B cell (primary cell): ENCODE measurements at regions not wholly inside any gene's neighbourhood (a gene's known extent, or its start where the extent isn't known, plus 50 kb on each side); places are given as distances from the start of the nearest gene placed in this dataset.

ENCODE experiments used
- ATAC-seq: fragments of 200-7000 bp; cut with Tn5 transposase; one replicate; pipeline ENCODE4 v1.10.0; 2021; ENCODE audit warnings: low read depth, mild to moderate bottlenecking, moderate number of reproducible peaks, moderate library complexity
- CTCF ChIA-PET: fragments of 350-600 bp; sonication (Branson Sonifier 250); formaldehyde crosslinking; loops from one replicate; lab custom pipeline; 2021; ENCODE audit warnings: antibody characterized with exemption, inconsistent platforms; lab: Charles Lee
- POLR2A ChIA-PET: fragments of 350-600 bp; sonication (Branson Sonifier 250); formaldehyde crosslinking; loops from one replicate; lab custom pipeline; 2021; ENCODE audit warnings: antibody characterized with exemption; lab: Charles Lee
- DNase-seq: peaks from one replicate; pipeline ENCODE4 v3.0.0; 2013
- H2AFZ ChIP-seq: 2 replicates; pipeline ENCODE4 v1.6.1; 2012; ENCODE audit warnings: mild to moderate bottlenecking, low read depth, low read length; ENCODE audit not compliant: insufficient read depth, poor library complexity, severe bottlenecking
- H3K27ac ChIP-seq, 2 donors: 1 replicate in 1 of 2; 2 replicates in 1 of 2; pipeline ENCODE4 v1.5.1; 2012 to 2013; ENCODE audit warnings: low read length in 2 of 2, mild to moderate bottlenecking in 2 of 2, moderate library complexity in 1 of 2
- H3K27me3 ChIP-seq, 4 experiments: fragments of 200-600 bp in 1 of 4; sonication (generic) in 1 of 4; replicated peaks in 1 of 4; 1 replicate in 2 of 4; 2 replicates in 2 of 4; pipeline versions ENCODE4 v1.6.1 to v1.7.0; 2013 to 2016; ENCODE audit warnings: low read length in 3 of 4, mild to moderate bottlenecking in 2 of 4, mixed read lengths in 1 of 4, moderate library complexity in 1 of 4; ENCODE audit not compliant: insufficient read depth in 4 of 4, control insufficient read depth in 3 of 4; ENCODE audit errors: control extremely low read depth in 1 of 4
- H3K36me3 ChIP-seq, 2 experiments: replicated peaks in 1 of 2; 1 replicate in 1 of 2; 2 replicates in 1 of 2; pipeline versions ENCODE4 v1.6.1 to v1.7.1; 2013; ENCODE audit warnings: low read length in 1 of 2; ENCODE audit not compliant: insufficient read depth in 2 of 2, control insufficient read depth in 1 of 2; ENCODE audit errors: control extremely low read depth in 1 of 2, extremely low read depth in 1 of 2
- H3K4me1 ChIP-seq, 2 donors: fragments of 200-600 bp in 1 of 2; sonication (generic) in 1 of 2; 1 replicate in 1 of 2; 2 replicates in 1 of 2; pipeline versions ENCODE4 v1.5.1 to v1.6.1; 2013 to 2017; ENCODE audit warnings: low read length in 2 of 2; ENCODE audit not compliant: control insufficient read depth in 2 of 2, insufficient read depth in 2 of 2
- H3K4me2 ChIP-seq: replicated peaks from 2 replicates; pipeline ENCODE3; 2012; ENCODE audit warnings: mild to moderate bottlenecking, low read depth, low read length; ENCODE audit not compliant: poor library complexity, severe bottlenecking
- H3K4me3 ChIP-seq, 5 experiments: fragments of 200-600 bp in 1 of 5; sonication (generic) in 1 of 5; 1 replicate in 3 of 5; 2 replicates in 2 of 5; pipeline versions ENCODE4 v1.5.1 to v1.7.0; 2011 to 2016; ENCODE audit warnings: low read length in 4 of 5, mild to moderate bottlenecking in 4 of 5, low read depth in 2 of 5, control low read depth in 1 of 5, moderate library complexity in 1 of 5; ENCODE audit not compliant: insufficient read depth in 1 of 5; ENCODE audit errors: control extremely low read depth in 1 of 5, extremely low read depth in 1 of 5
- H3K79me2 ChIP-seq: fragments of 200-600 bp; sonication (generic); one replicate; pipeline ENCODE4 v1.6.0; 2016; ENCODE audit warnings: low read length; ENCODE audit not compliant: control insufficient read depth, insufficient read depth
- H3K9ac ChIP-seq: fragments of 200-600 bp; sonication (generic); 2 replicates; pipeline ENCODE4 v1.6.1; 2017; ENCODE audit warnings: mild to moderate bottlenecking, low read length, moderate library complexity
- H3K9me3 ChIP-seq, 3 donors: one replicate each; pipeline versions ENCODE4 v1.6.1 to v1.7.1; 2013; ENCODE audit warnings: low read length in 2 of 3; ENCODE audit not compliant: control insufficient read depth in 2 of 3, insufficient read depth in 1 of 3; ENCODE audit errors: control extremely low read depth in 1 of 3
- H4K20me1 ChIP-seq: 2 replicates; pipeline ENCODE4 v1.6.0; 2012; ENCODE audit warnings: mild to moderate bottlenecking, low read length; ENCODE audit not compliant: insufficient read depth, control insufficient read depth, poor library complexity, severe bottlenecking
- H3K27ac Mint-ChIP-seq: one replicate; pipeline ENCODE4 v1.8.0; 2021; ENCODE audit warnings: mixed read lengths
- H3K27me3 Mint-ChIP-seq: one replicate; pipeline ENCODE4 v1.8.0; 2021; ENCODE audit warnings: mixed read lengths
- H3K4me1 Mint-ChIP-seq: one replicate; pipeline ENCODE4 v1.8.0; 2021; ENCODE audit warnings: mixed read lengths
- H3K4me3 Mint-ChIP-seq: one replicate; pipeline ENCODE4 v1.8.0; 2021; ENCODE audit warnings: mixed read lengths
- H3K9me3 Mint-ChIP-seq: one replicate; pipeline ENCODE4 v1.8.0; 2022; ENCODE audit warnings: mixed read lengths; ENCODE audit not compliant: insufficient read depth
- EZH2 ChIP-seq: IDR thresholded peaks from 2 replicates; pipeline ENCODE4 v1.6.1; 2012; ENCODE audit warnings: borderline replicate concordance, low read depth, mild to moderate bottlenecking, moderate library complexity, low read length; ENCODE audit not compliant: insufficient read depth, poor library complexity, severe bottlenecking
- WGBS: methylation state at CpG from one replicate; pipeline ENCODE4 v1.1.5; 2013; ENCODE audit warnings: missing lambda C conversion rate; ENCODE audit not compliant: insufficient coverage; 5-methylcytosine and 5-hydroxymethylcytosine counted together
- intact Hi-C: fragments of 100-400 bp; cut with micrococcal nuclease; formaldehyde crosslinking; loops from one replicate; pipeline ENCODE4 v1.10.0; 2022
- TF ChIP-seq, protein P1 (sequence below): fragments of 200-600 bp; IDR thresholded peaks from one replicate; pipeline ENCODE4 v1.8.0; 2022; ENCODE audit warnings: antibody characterized with exemption, mild to moderate bottlenecking

DNA sequence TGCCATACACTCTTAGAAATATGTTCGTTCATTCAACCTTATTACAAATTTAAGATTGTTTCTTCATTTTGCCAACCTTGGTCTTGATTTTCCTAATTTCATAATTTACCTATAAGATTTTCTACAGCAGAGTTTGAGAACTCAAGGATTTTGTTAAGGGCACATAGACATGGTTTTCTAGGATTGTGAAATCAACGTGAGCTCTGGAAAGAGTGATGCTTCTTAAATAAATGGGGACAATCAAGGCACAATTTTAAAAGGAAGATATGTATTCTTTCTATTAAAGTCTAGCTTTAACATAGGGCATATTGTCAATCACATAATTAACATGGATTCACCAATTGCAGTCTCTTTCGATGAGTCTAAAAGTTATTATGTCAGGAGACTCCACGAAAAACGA, 174.2 kb upstream of the PHF14 start:
- no peaks in the 10 kb centered on the region for H3K4me1 Mint-ChIP-seq
- H3K36me3 ChIP-seq = no peaks in the 10 kb centered on the region
- H3K4me3 ChIP-seq = no peak overlapping the region
- no peaks in the 10 kb centered on the region for H3K9me3 ChIP-seq
- H3K4me2 ChIP-seq = no peak overlapping the region
- no peak for TF ChIP-seq EZH2
- TF ChIP-seq, protein P1, sequence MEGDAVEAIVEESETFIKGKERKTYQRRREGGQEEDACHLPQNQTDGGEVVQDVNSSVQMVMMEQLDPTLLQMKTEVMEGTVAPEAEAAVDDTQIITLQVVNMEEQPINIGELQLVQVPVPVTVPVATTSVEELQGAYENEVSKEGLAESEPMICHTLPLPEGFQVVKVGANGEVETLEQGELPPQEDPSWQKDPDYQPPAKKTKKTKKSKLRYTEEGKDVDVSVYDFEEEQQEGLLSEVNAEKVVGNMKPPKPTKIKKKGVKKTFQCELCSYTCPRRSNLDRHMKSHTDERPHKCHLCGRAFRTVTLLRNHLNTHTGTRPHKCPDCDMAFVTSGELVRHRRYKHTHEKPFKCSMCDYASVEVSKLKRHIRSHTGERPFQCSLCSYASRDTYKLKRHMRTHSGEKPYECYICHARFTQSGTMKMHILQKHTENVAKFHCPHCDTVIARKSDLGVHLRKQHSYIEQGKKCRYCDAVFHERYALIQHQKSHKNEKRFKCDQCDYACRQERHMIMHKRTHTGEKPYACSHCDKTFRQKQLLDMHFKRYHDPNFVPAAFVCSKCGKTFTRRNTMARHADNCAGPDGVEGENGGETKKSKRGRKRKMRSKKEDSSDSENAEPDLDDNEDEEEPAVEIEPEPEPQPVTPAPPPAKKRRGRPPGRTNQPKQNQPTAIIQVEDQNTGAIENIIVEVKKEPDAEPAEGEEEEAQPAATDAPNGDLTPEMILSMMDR = no peak
- ChIA-PET POLR2A (no interaction called here), CTCF (no interaction called here)
- no peak overlapping the region for H3K27ac ChIP-seq
- no peak overlapping the region for H3K9ac ChIP-seq
- H3K79me2 ChIP-seq = no peaks in the 10 kb centered on the region
- no peak overlapping the region for H2AFZ ChIP-seq
- H3K4me3 Mint-ChIP-seq = no peak overlapping the region
- no CpG with 5 or more reads among the region's 5 CpGs for WGBS
- no peaks in the 10 kb centered on the region for H3K4me1 ChIP-seq
- H4K20me1 ChIP-seq = no peaks in the 10 kb centered on the region
- H3K27me3 Mint-ChIP-seq = no peaks in the 10 kb centered on the region
- no peak for DNase-seq
- no peaks in the 10 kb centered on the region for H3K27me3 ChIP-seq
- H3K9me3 Mint-ChIP-seq = peaks cover 2% of the 10 kb centered on the region
- no peak overlapping the region for H3K27ac Mint-ChIP-seq
- intact Hi-C loops = no loop called here
- no peak for ATAC-seq

DNA sequence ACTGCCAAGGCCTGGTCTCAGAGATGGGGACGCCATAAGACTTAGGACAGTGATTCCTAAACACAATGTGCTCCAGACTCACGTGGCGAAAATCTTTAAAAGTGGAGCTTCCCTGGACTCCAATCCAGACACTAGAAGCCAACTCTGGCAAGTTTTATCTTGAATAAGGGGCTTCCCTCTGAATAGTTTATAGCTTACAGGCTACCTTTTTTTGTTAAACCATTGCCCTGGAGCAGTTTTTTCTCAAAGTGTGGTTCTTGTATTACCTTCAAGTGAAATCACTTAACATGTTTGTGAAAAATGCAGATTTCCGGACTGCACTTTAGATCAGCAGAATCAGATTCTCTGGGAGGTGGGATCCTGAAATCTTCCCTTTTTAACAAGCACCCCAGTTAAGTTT, 171.7 kb upstream of the PHF14 start:
- Histone ChIP-seq H3K4me3 (no peak overlapping the region), H3K27ac (no peak overlapping the region), H3K9me3 (no peaks in the 10 kb centered on the region), H3K27me3 (no peaks in the 10 kb centered on the region), H3K79me2 (no peaks in the 10 kb centered on the region), H3K4me1 (no peaks in the 10 kb centered on the region), H3K4me2 (no peak overlapping the region), H3K36me3 (no peaks in the 10 kb centered on the region), H3K9ac (no peak overlapping the region), H2AFZ (no peak overlapping the region), H4K20me1 (no peaks in the 10 kb centered on the region)
- no peaks in the 10 kb centered on the region for H3K9me3 Mint-ChIP-seq
- no peaks in the 10 kb centered on the region for H3K4me1 Mint-ChIP-seq
- intact Hi-C loops = no loop called here
- ChIA-PET POLR2A (no interaction called here), CTCF (no interaction called here)
- no peaks in the 10 kb centered on the region for H3K27me3 Mint-ChIP-seq
- H3K27ac Mint-ChIP-seq = no peak overlapping the region
- no peak overlapping the region for H3K4me3 Mint-ChIP-seq
- DNase-seq = no peak
- no peak for ATAC-seq
- TF ChIP-seq, protein P1 = no peak
- TF ChIP-seq EZH2 = no peak
- 78% methylated on average over 1 of the region's 4 CpGs for WGBS
